GM23338 (cell line): ENCODE measurements at regions not wholly inside any gene's neighbourhood (a gene's known extent, or its start where the extent isn't known, plus 50 kb on each side); places are given as distances from the start of the nearest gene placed in this dataset.

Experiments used
- ATAC-seq: fragments of 200-7000 bp; cut with Tn5 transposase; 3 replicates; pipeline ENCODE4 v1.9.1; 2020
- DNase-seq: peaks from one replicate; pipeline ENCODE4 v3.0.0-alpha.2; 2015; ENCODE audit warnings: low spot score
- H2AFZ ChIP-seq: fragments of 200-600 bp; sonication (generic); 2 replicates; pipeline ENCODE4 v1.8.0; 2016; ENCODE audit warnings: antibody characterized with exemption, mild to moderate bottlenecking, moderate library complexity
- H3F3A ChIP-seq: fragments of 200-600 bp; sonication (generic); replicated peaks from 2 replicates; pipeline ENCODE4 v1.8.0; 2017; ENCODE audit warnings: antibody characterized with exemption, mixed run types, low read depth
- H3K27ac ChIP-seq: fragments of 200-600 bp; sonication (generic); 2 replicates; pipeline ENCODE4 v1.6.1; 2016; ENCODE audit warnings: low read depth
- H3K27me3 ChIP-seq: fragments of 200-600 bp; sonication (generic); 2 replicates; pipeline ENCODE4 v1.8.0; 2016; ENCODE audit warnings: mild to moderate bottlenecking, mixed run types, moderate library complexity; ENCODE audit not compliant: insufficient read depth
- H3K36me3 ChIP-seq: fragments of 200-600 bp; sonication (generic); 2 replicates; pipeline ENCODE4 v1.8.0; 2016; ENCODE audit warnings: mild to moderate bottlenecking; ENCODE audit not compliant: insufficient read depth
- H3K4me1 ChIP-seq: fragments of 200-600 bp; sonication (generic); 2 replicates; pipeline ENCODE4 v1.8.0; 2016; ENCODE audit warnings: mild to moderate bottlenecking, moderate library complexity; ENCODE audit not compliant: insufficient read depth
- H3K4me2 ChIP-seq: fragments of 200-600 bp; sonication (generic); 2 replicates; pipeline ENCODE4 v1.7.1; 2017; ENCODE audit warnings: mixed run types
- H3K4me3 ChIP-seq: fragments of 200-600 bp; sonication (generic); 2 replicates; pipeline ENCODE4 v1.6.1; 2016; ENCODE audit warnings: mixed run types
- H3K79me2 ChIP-seq: fragments of 200-600 bp; sonication (generic); replicated peaks from 2 replicates; pipeline ENCODE4 v1.8.0; 2017; ENCODE audit warnings: mild to moderate bottlenecking; ENCODE audit not compliant: insufficient read depth
- H3K9me2 ChIP-seq: fragments of 200-600 bp; sonication (generic); 2 replicates; pipeline ENCODE4 v1.8.0; 2017; ENCODE audit not compliant: insufficient read depth
- H4K20me1 ChIP-seq: fragments of 200-600 bp; sonication (generic); replicated peaks from 2 replicates; pipeline ENCODE4 v1.8.0; 2017; ENCODE audit warnings: mild to moderate bottlenecking; ENCODE audit not compliant: insufficient read depth
- H3K27ac Mint-ChIP-seq: 2 replicates; pipeline ENCODE4 v1.8.0; 2020; ENCODE audit warnings: inconsistent platforms, mild to moderate bottlenecking, moderate library complexity, mixed read lengths
- H3K27me3 Mint-ChIP-seq: 3 replicates; pipeline ENCODE4 v1.8.0; 2022; ENCODE audit warnings: low read depth, mild to moderate bottlenecking, moderate library complexity, mixed read lengths, inconsistent platforms; ENCODE audit not compliant: insufficient read depth, poor library complexity
- H3K36me3 Mint-ChIP-seq: 3 replicates; pipeline ENCODE4 v1.8.0; 2021; ENCODE audit warnings: low read depth, mild to moderate bottlenecking, inconsistent platforms, moderate library complexity, mixed read lengths
- H3K4me1 Mint-ChIP-seq: 3 replicates; pipeline ENCODE4 v1.8.0; 2020; ENCODE audit warnings: mild to moderate bottlenecking, inconsistent platforms, mixed read lengths
- H3K4me3 Mint-ChIP-seq: 3 replicates; pipeline ENCODE4 v1.8.0; 2021; ENCODE audit warnings: moderate library complexity, mild to moderate bottlenecking, inconsistent platforms, mixed read lengths
- H3K9me3 Mint-ChIP-seq: 3 replicates; pipeline ENCODE4 v1.8.0; 2020; ENCODE audit warnings: moderate library complexity, mild to moderate bottlenecking, inconsistent platforms, mixed read lengths
- EZH2phosphoT487 ChIP-seq: fragments of 200-600 bp; sonication (generic); IDR thresholded peaks from one replicate; pipeline ENCODE4 v1.8.1; 2018; ENCODE audit warnings: antibody characterized with exemption; ENCODE audit not compliant: unreplicated experiment
- JUNB ChIP-seq: IDR thresholded peaks from one replicate; pipeline ENCODE4 v1.6.1; 2016; ENCODE audit warnings: antibody characterized with exemption; ENCODE audit not compliant: unreplicated experiment
- TF ChIP-seq, protein P1 (sequence below): fragments of 250-450 bp; sonication (Bioruptor Pico); IDR thresholded peaks from 2 replicates; pipeline ENCODE4 v1.5.0; 2020; ENCODE audit warnings: mild to moderate bottlenecking, moderate library complexity
- TF ChIP-seq, protein P2 (sequence below): IDR thresholded peaks from one replicate; pipeline ENCODE4 v1.6.1; 2018; ENCODE audit warnings: antibody characterized with exemption; ENCODE audit not compliant: unreplicated experiment
- TF ChIP-seq, protein P3 (sequence below): IDR thresholded peaks from 2 replicates; pipeline ENCODE4 v1.6.1; 2016; ENCODE audit warnings: antibody characterized with exemption

DNA sequence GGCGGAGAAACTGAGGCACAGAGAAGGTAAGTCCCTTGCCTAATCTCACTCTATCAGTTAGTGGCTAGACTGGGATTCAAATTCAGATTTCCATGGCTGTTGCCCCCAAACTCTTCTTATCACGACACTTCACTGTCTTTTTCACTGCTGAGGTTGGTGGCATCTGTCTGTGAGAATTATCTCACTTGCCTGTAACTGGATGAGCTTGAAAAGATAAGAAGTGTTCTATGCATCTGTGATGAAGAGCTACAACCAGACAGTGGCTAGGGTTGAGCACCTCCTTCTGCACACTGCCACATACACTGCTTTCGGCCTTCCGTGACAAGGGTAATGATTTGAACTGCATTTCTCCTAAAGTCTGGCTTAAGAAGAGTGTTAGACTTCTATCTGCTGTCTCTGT, 107.9 kb upstream of the TEX13D start:
- TF ChIP-seq, protein P1, sequence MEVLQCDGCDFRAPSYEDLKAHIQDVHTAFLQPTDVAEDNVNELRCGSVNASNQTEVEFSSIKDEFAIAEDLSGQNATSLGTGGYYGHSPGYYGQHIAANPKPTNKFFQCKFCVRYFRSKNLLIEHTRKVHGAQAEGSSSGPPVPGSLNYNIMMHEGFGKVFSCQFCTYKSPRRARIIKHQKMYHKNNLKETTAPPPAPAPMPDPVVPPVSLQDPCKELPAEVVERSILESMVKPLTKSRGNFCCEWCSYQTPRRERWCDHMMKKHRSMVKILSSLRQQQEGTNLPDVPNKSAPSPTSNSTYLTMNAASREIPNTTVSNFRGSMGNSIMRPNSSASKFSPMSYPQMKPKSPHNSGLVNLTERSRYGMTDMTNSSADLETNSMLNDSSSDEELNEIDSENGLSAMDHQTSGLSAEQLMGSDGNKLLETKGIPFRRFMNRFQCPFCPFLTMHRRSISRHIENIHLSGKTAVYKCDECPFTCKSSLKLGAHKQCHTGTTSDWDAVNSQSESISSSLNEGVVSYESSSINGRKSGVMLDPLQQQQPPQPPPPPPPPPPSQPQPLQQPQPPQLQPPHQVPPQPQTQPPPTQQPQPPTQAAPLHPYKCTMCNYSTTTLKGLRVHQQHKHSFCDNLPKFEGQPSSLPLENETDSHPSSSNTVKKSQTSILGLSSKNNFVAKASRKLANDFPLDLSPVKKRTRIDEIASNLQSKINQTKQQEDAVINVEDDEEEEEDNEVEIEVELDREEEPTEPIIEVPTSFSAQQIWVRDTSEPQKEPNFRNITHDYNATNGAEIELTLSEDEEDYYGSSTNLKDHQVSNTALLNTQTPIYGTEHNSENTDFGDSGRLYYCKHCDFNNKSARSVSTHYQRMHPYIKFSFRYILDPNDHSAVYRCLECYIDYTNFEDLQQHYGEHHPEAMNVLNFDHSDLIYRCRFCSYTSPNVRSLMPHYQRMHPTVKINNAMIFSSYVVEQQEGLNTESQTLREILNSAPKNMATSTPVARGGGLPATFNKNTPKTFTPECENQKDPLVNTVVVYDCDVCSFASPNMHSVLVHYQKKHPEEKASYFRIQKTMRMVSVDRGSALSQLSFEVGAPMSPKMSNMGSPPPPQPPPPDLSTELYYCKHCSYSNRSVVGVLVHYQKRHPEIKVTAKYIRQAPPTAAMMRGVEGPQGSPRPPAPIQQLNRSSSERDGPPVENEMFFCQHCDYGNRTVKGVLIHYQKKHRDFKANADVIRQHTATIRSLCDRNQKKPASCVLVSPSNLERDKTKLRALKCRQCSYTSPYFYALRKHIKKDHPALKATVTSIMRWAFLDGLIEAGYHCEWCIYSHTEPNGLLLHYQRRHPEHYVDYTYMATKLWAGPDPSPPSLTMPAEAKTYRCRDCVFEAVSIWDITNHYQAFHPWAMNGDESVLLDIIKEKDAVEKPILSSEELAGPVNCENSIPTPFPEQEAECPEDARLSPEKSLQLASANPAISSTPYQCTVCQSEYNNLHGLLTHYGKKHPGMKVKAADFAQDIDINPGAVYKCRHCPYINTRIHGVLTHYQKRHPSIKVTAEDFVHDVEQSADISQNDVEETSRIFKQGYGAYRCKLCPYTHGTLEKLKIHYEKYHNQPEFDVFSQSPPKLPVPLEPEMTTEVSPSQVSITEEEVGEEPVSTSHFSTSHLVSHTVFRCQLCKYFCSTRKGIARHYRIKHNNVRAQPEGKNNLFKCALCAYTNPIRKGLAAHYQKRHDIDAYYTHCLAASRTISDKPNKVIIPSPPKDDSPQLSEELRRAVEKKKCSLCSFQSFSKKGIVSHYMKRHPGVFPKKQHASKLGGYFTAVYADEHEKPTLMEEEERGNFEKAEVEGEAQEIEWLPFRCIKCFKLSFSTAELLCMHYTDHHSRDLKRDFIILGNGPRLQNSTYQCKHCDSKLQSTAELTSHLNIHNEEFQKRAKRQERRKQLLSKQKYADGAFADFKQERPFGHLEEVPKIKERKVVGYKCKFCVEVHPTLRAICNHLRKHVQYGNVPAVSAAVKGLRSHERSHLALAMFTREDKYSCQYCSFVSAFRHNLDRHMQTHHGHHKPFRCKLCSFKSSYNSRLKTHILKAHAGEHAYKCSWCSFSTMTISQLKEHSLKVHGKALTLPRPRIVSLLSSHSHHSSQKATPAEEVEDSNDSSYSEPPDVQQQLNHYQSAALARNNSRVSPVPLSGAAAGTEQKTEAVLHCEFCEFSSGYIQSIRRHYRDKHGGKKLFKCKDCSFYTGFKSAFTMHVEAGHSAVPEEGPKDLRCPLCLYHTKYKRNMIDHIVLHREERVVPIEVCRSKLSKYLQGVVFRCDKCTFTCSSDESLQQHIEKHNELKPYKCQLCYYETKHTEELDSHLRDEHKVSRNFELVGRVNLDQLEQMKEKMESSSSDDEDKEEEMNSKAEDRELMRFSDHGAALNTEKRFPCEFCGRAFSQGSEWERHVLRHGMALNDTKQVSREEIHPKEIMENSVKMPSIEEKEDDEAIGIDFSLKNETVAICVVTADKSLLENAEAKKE (CRISPR knock-in tag): no peak
- TF ChIP-seq, protein P2, sequence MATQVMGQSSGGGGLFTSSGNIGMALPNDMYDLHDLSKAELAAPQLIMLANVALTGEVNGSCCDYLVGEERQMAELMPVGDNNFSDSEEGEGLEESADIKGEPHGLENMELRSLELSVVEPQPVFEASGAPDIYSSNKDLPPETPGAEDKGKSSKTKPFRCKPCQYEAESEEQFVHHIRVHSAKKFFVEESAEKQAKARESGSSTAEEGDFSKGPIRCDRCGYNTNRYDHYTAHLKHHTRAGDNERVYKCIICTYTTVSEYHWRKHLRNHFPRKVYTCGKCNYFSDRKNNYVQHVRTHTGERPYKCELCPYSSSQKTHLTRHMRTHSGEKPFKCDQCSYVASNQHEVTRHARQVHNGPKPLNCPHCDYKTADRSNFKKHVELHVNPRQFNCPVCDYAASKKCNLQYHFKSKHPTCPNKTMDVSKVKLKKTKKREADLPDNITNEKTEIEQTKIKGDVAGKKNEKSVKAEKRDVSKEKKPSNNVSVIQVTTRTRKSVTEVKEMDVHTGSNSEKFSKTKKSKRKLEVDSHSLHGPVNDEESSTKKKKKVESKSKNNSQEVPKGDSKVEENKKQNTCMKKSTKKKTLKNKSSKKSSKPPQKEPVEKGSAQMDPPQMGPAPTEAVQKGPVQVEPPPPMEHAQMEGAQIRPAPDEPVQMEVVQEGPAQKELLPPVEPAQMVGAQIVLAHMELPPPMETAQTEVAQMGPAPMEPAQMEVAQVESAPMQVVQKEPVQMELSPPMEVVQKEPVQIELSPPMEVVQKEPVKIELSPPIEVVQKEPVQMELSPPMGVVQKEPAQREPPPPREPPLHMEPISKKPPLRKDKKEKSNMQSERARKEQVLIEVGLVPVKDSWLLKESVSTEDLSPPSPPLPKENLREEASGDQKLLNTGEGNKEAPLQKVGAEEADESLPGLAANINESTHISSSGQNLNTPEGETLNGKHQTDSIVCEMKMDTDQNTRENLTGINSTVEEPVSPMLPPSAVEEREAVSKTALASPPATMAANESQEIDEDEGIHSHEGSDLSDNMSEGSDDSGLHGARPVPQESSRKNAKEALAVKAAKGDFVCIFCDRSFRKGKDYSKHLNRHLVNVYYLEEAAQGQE: no peak
- TF ChIP-seq JUNB (no peak), EZH2phosphoT487 (no peak)
- TF ChIP-seq, protein P3, sequence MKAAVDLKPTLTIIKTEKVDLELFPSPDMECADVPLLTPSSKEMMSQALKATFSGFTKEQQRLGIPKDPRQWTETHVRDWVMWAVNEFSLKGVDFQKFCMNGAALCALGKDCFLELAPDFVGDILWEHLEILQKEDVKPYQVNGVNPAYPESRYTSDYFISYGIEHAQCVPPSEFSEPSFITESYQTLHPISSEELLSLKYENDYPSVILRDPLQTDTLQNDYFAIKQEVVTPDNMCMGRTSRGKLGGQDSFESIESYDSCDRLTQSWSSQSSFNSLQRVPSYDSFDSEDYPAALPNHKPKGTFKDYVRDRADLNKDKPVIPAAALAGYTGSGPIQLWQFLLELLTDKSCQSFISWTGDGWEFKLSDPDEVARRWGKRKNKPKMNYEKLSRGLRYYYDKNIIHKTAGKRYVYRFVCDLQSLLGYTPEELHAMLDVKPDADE: no peak
- Mint-ChIP-seq H3K36me3 (no peaks in the 10 kb centered on the region), H3K4me3 (no peak overlapping the region), H3K27ac (no peak overlapping the region), H3K27me3 (no peaks in the 10 kb centered on the region), H3K9me3 (no peaks in the 10 kb centered on the region), H3K4me1 (peaks cover 26% of the 10 kb centered on the region)
- Histone ChIP-seq H3K4me3 (no peak overlapping the region), H3K27me3 (no peaks in the 10 kb centered on the region), H3F3A (no peaks in the 10 kb centered on the region), H3K4me1 (peaks cover 3% of the 10 kb centered on the region; the same call in 1 of the 2 replicates), H4K20me1 (no peaks in the 10 kb centered on the region), H3K4me2 (no peak overlapping the region), H2AFZ (no peak overlapping the region), H3K79me2 (no peaks in the 10 kb centered on the region), H3K27ac (no peak overlapping the region), H3K9me2 (no peaks in the 10 kb centered on the region), H3K36me3 (no peaks in the 10 kb centered on the region)
- no peak for DNase-seq
- no peak for ATAC-seq
